Caco-2 (cell line): ENCODE measurements at regions not wholly inside any gene's neighbourhood (a gene's known extent, or its start where the extent isn't known, plus 50 kb on each side); places are given as distances from the start of the nearest gene placed in this dataset.

Source experiments
- BruUV-seq: library from RNA; stranded (reverse); fragments of 400-500 nt; replicated peaks from 2 replicates; lab custom pipeline; 2021; lab: Mats Ljungman, UMichigan
- CTCF ChIA-PET: fragments of 300-600 bp; sonication (Branson Sonifier 250); formaldehyde crosslinking; loops from one replicate; lab custom pipeline; 2022; ENCODE audit warnings: antibody characterized with exemption; lab: Charles Lee
- POLR2A ChIA-PET: fragments of 300-600 bp; sonication (Branson Sonifier 250); formaldehyde crosslinking; loops from one replicate; lab custom pipeline; 2022; ENCODE audit warnings: antibody characterized with exemption; lab: Charles Lee
- DNase-seq, 2 experiments: peaks; one replicate each; pipeline versions ENCODE4 v3.0.0 to v3.0.0-alpha.2; 2020 to 2022
- H3K27me3 ChIP-seq: replicated peaks from 2 replicates; pipeline ENCODE4 v1.6.0; 2011; ENCODE audit warnings: low read length; ENCODE audit not compliant: control insufficient read depth, insufficient read depth
- H3K36me3 ChIP-seq: 2 replicates; pipeline ENCODE4 v1.5.1; 2011; ENCODE audit warnings: low read length; ENCODE audit not compliant: control insufficient read depth, insufficient read depth
- H3K4me1 ChIP-seq: fragments of 250-450 bp; sonication (Bioruptor Pico); 2 replicates; pipeline ENCODE4 v1.5.1; 2020; ENCODE audit warnings: mild to moderate bottlenecking
- H3K4me3 ChIP-seq: 2 replicates; pipeline ENCODE4 v1.5.1; 2011; ENCODE audit warnings: low read depth, mild to moderate bottlenecking, control low read depth, low read length
- H3K9me3 ChIP-seq: fragments of 250-450 bp; sonication (Bioruptor Pico); 2 replicates; pipeline ENCODE4 v1.5.1; 2020; ENCODE audit warnings: mild to moderate bottlenecking, moderate library complexity
- H3K27ac Mint-ChIP-seq: one replicate; pipeline ENCODE4 v1.8.0; 2022; ENCODE audit warnings: mixed read lengths; ENCODE audit not compliant: unreplicated experiment
- H3K27me3 Mint-ChIP-seq: one replicate; pipeline ENCODE4 v1.8.0; 2022; ENCODE audit warnings: mixed read lengths; ENCODE audit not compliant: insufficient read depth, unreplicated experiment
- H3K36me3 Mint-ChIP-seq: one replicate; pipeline ENCODE4 v1.8.0; 2022; ENCODE audit warnings: mild to moderate bottlenecking, mixed read lengths; ENCODE audit not compliant: insufficient read depth, unreplicated experiment
- H3K4me1 Mint-ChIP-seq: one replicate; pipeline ENCODE4 v1.8.0; 2022; ENCODE audit warnings: low read depth, mixed read lengths; ENCODE audit not compliant: unreplicated experiment
- H3K4me3 Mint-ChIP-seq: one replicate; pipeline ENCODE4 v1.8.0; 2022; ENCODE audit warnings: mild to moderate bottlenecking, moderate library complexity, mixed read lengths; ENCODE audit not compliant: unreplicated experiment
- H3K9me3 Mint-ChIP-seq: one replicate; pipeline ENCODE4 v1.8.0; 2022; ENCODE audit warnings: mixed read lengths; ENCODE audit not compliant: unreplicated experiment
- CTCF ChIP-seq, 2 experiments: fragments of 200-600 bp in 1 of 2; IDR thresholded peaks; 1 replicate in 1 of 2; 2 replicates in 1 of 2; pipeline versions ENCODE4 v1.5.1 to v1.8.0; 2011 to 2022; ENCODE audit warnings: antibody characterized with exemption in 1 of 2, control low read depth in 1 of 2, inconsistent platforms in 1 of 2, low read depth in 1 of 2, low read length in 1 of 2, mild to moderate bottlenecking in 1 of 2, moderate library complexity in 1 of 2; ENCODE audit not compliant: insufficient read depth in 1 of 2, severe bottlenecking in 1 of 2, unreplicated experiment in 1 of 2
- intact Hi-C: fragments of 100-400 bp; cut with micrococcal nuclease; formaldehyde crosslinking; loops from one replicate; pipeline ENCODE4 v1.10.0; 2022; ENCODE audit not compliant: unreplicated experiment

GRCh38 chr5:143614831-143615230, 197.1 kb upstream of the HMHB1 start:
- no peaks in the 10 kb centered on the region for H3K4me1 ChIP-seq
- POLR2A ChIA-PET = no interaction called here
- H3K4me3 ChIP-seq = no peak overlapping the region
- no peaks in the 10 kb centered on the region for H3K9me3 ChIP-seq
- CTCF ChIA-PET = no interaction called here
- H3K27me3 Mint-ChIP-seq = no peaks in the 10 kb centered on the region
- no peak overlapping the region for H3K4me3 Mint-ChIP-seq
- TF ChIP-seq CTCF (IDR thresholded peaks at IDR 0.05; ENCODE audit: insufficient read depth in 1 of 2, low read depth in 1 of 2, low read length in 1 of 2, severe bottlenecking in 1 of 2, unreplicated experiment in 1 of 2) = no peak
- H3K4me1 Mint-ChIP-seq = no peaks in the 10 kb centered on the region
- no peaks in the 10 kb centered on the region for H3K36me3 ChIP-seq
- no peaks in the 10 kb centered on the region for H3K36me3 Mint-ChIP-seq
- no peaks in the 10 kb centered on the region for H3K27me3 ChIP-seq
- DNase-seq = no peak
- no TSS peak for BruUV-seq
- H3K27ac Mint-ChIP-seq = no peak overlapping the region
- peaks cover 13% of the 10 kb centered on the region for H3K9me3 Mint-ChIP-seq
- intact Hi-C loops = no loop called here

GRCh38 chr5:143613329-143613728, 198.6 kb upstream of the HMHB1 start:
- Mint-ChIP-seq H3K9me3 (peaks cover 15% of the 10 kb centered on the region), H3K27ac (no peak overlapping the region), H3K4me1 (no peaks in the 10 kb centered on the region), H3K36me3 (no peaks in the 10 kb centered on the region), H3K27me3 (no peaks in the 10 kb centered on the region), H3K4me3 (no peak overlapping the region)
- Histone ChIP-seq H3K9me3 (no peaks in the 10 kb centered on the region), H3K4me3 (no peak overlapping the region), H3K36me3 (no peaks in the 10 kb centered on the region), H3K27me3 (no peaks in the 10 kb centered on the region), H3K4me1 (no peaks in the 10 kb centered on the region)
- intact Hi-C loops = no loop called here
- ChIA-PET CTCF (no interaction called here), POLR2A (no interaction called here)
- no TSS peak for BruUV-seq
- no peak for TF ChIP-seq CTCF (IDR thresholded peaks at IDR 0.05; ENCODE audit: insufficient read depth in 1 of 2, low read depth in 1 of 2, low read length in 1 of 2, severe bottlenecking in 1 of 2, unreplicated experiment in 1 of 2)
- no peak for DNase-seq

GRCh38 chr5:143610946-143611345, 201.0 kb upstream of the HMHB1 start:
- ChIA-PET POLR2A (no interaction called here), CTCF (no interaction called here)
- no peaks in the 10 kb centered on the region for H3K4me1 Mint-ChIP-seq
- no peaks in the 10 kb centered on the region for H3K27me3 Mint-ChIP-seq
- Histone ChIP-seq H3K4me1 (no peaks in the 10 kb centered on the region), H3K4me3 (no peak overlapping the region), H3K36me3 (no peaks in the 10 kb centered on the region), H3K9me3 (peaks cover 4% of the 10 kb centered on the region; the same call in 1 of the 2 replicates), H3K27me3 (no peaks in the 10 kb centered on the region)
- no peak for TF ChIP-seq CTCF (IDR thresholded peaks at IDR 0.05; ENCODE audit: insufficient read depth in 1 of 2, low read depth in 1 of 2, low read length in 1 of 2, severe bottlenecking in 1 of 2, unreplicated experiment in 1 of 2)
- DNase-seq = no peak
- peaks cover 22% of the 10 kb centered on the region for H3K9me3 Mint-ChIP-seq
- no TSS peak for BruUV-seq
- no peak overlapping the region for H3K4me3 Mint-ChIP-seq
- intact Hi-C loops = no loop called here
- H3K27ac Mint-ChIP-seq = no peak overlapping the region
- H3K36me3 Mint-ChIP-seq = no peaks in the 10 kb centered on the region
